Type B pancreatic cell (in vitro differentiated cells): ENCODE measurements at regions not wholly inside any gene's neighbourhood (a gene's known extent, or its start where the extent isn't known, plus 50 kb on each side); places are given as distances from the start of the nearest gene placed in this dataset.

ENCODE experiments used
- DNase-seq: peaks from one replicate; pipeline ENCODE4 v3.0.0; 2021; ENCODE audit warnings: mixed read lengths; ENCODE audit not compliant: unreplicated experiment; ENCODE audit errors: extremely low spot score
- H3K27ac Mint-ChIP-seq: 2 replicates; pipeline ENCODE4 v1.8.0; 2021; ENCODE audit warnings: mild to moderate bottlenecking, mixed read lengths
- H3K27me3 Mint-ChIP-seq: 2 replicates; pipeline ENCODE4 v1.8.0; 2021; ENCODE audit warnings: mixed read lengths
- H3K36me3 Mint-ChIP-seq: 2 replicates; pipeline ENCODE4 v1.8.0; 2021; ENCODE audit warnings: mixed read lengths
- H3K4me1 Mint-ChIP-seq: one replicate; pipeline ENCODE4 v1.8.0; 2021; ENCODE audit warnings: mixed read lengths; ENCODE audit not compliant: unreplicated experiment
- H3K4me3 Mint-ChIP-seq: 2 replicates; pipeline ENCODE4 v1.8.0; 2021; ENCODE audit warnings: mild to moderate bottlenecking, mixed read lengths
- H3K9me3 Mint-ChIP-seq: 2 replicates; pipeline ENCODE4 v1.8.0; 2021; ENCODE audit warnings: mixed read lengths
- CTCF ChIP-seq: fragments of 200-600 bp; sonication (generic); conservative IDR thresholded peaks from 2 replicates; pipeline ENCODE4 v1.5.0; 2021; ENCODE audit warnings: antibody characterized with exemption, mild to moderate bottlenecking

- no peak overlapping the region for H3K4me3 Mint-ChIP-seq
- no peaks in the 10 kb centered on the region for H3K36me3 Mint-ChIP-seq
- no peaks in the 10 kb centered on the region for H3K4me1 Mint-ChIP-seq
- H3K27me3 Mint-ChIP-seq: no peaks in the 10 kb centered on the region
- no peak for DNase-seq
- H3K9me3 Mint-ChIP-seq: peaks cover 5% of the 10 kb centered on the region
- no peak for TF ChIP-seq CTCF
- no peak overlapping the region for H3K27ac Mint-ChIP-seq
Observed at GRCh38 chr6:85826997-85827396, 184.3 kb upstream of the SYNCRIP start.

- no peak for DNase-seq
- no peaks in the 10 kb centered on the region for H3K27me3 Mint-ChIP-seq
- TF ChIP-seq CTCF: no peak
- H3K4me3 Mint-ChIP-seq: no peak overlapping the region
- H3K27ac Mint-ChIP-seq: no peak overlapping the region
- H3K4me1 Mint-ChIP-seq: no peaks in the 10 kb centered on the region
- H3K36me3 Mint-ChIP-seq: no peaks in the 10 kb centered on the region
- peaks cover 5% of the 10 kb centered on the region for H3K9me3 Mint-ChIP-seq
Observed at GRCh38 chr6:85824329-85824728, 181.6 kb upstream of the SYNCRIP start.

- Mint-ChIP-seq H3K27me3 (no peaks in the 10 kb centered on the region), H3K36me3 (no peaks in the 10 kb centered on the region), H3K4me3 (no peak overlapping the region), H3K9me3 (peaks cover 1% of the 10 kb centered on the region), H3K4me1 (no peaks in the 10 kb centered on the region), H3K27ac (no peak overlapping the region)
- no peak for TF ChIP-seq CTCF
- DNase-seq: no peak
Observed at GRCh38 chr6:85810558-85810957, 167.9 kb upstream of the SYNCRIP start.

- no peaks in the 10 kb centered on the region for H3K9me3 Mint-ChIP-seq
- H3K36me3 Mint-ChIP-seq: no peaks in the 10 kb centered on the region
- H3K4me3 Mint-ChIP-seq: no peak overlapping the region
- H3K27me3 Mint-ChIP-seq: no peaks in the 10 kb centered on the region
- TF ChIP-seq CTCF: no peak
- no peak for DNase-seq
- peaks cover 4% of the 10 kb centered on the region for H3K4me1 Mint-ChIP-seq
- no peak overlapping the region for H3K27ac Mint-ChIP-seq
Observed at GRCh38 chr6:85803721-85804120, 161.0 kb upstream of the SYNCRIP start.

GRCh38 chr6:85802162-85802561, 159.5 kb upstream of the SYNCRIP start:
- TF ChIP-seq CTCF: no peak
- DNase-seq: no peak
- Mint-ChIP-seq H3K36me3 (no peaks in the 10 kb centered on the region), H3K27ac (no peak overlapping the region), H3K27me3 (no peaks in the 10 kb centered on the region), H3K4me1 (peaks cover 4% of the 10 kb centered on the region), H3K9me3 (no peaks in the 10 kb centered on the region), H3K4me3 (no peak overlapping the region)
